ENCODE measurements at regions not wholly inside any gene's neighbourhood (a gene's known extent, or its start where the extent isn't known, plus 50 kb on each side); places are given as distances from the start of the nearest gene placed in this dataset.

DNA sequence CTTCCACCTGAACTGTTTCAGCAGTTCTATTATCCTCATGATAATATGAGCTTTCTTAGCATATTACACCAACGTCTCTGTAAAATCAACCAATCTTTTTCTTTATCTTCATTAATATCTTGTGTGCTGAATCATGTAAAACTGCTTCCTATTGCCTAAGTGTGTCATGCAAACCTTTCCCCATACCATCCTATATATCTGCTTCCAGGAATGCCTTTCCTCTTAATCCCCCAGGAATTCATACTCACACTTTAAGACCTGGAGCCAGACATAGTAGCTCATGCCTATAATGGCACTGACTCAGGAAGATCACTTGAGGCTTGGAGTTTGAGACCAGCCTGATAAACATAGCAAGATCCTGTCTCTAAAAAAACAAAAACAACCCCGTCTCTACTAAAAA is 183.9 kb downstream of the NRIP1 start:
- TF ChIP-seq, protein P1, sequence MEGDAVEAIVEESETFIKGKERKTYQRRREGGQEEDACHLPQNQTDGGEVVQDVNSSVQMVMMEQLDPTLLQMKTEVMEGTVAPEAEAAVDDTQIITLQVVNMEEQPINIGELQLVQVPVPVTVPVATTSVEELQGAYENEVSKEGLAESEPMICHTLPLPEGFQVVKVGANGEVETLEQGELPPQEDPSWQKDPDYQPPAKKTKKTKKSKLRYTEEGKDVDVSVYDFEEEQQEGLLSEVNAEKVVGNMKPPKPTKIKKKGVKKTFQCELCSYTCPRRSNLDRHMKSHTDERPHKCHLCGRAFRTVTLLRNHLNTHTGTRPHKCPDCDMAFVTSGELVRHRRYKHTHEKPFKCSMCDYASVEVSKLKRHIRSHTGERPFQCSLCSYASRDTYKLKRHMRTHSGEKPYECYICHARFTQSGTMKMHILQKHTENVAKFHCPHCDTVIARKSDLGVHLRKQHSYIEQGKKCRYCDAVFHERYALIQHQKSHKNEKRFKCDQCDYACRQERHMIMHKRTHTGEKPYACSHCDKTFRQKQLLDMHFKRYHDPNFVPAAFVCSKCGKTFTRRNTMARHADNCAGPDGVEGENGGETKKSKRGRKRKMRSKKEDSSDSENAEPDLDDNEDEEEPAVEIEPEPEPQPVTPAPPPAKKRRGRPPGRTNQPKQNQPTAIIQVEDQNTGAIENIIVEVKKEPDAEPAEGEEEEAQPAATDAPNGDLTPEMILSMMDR (IDR thresholded peaks at IDR 0.05) = no peak
- TF ChIP-seq POLR2A (IDR thresholded peaks at IDR 0.05) (no peak), POLR2AphosphoS5 (IDR thresholded peaks at IDR 0.05) (no peak)

Measured in prostate gland (tissue), 2 donors.